Astrocyte (in vitro differentiated cells and primary cell): ENCODE measurements at regions not wholly inside any gene's neighbourhood (a gene's known extent, or its start where the extent isn't known, plus 50 kb on each side); places are given as distances from the start of the nearest gene placed in this dataset.

Experiments used
- DNase-seq: peaks from one replicate; pipeline ENCODE4 v3.0.0-alpha.2; 2010; ENCODE audit warnings: low read depth
- FAIRE-seq: peaks from 2 replicates; lab custom pipeline; 2011; peaks lifted over from hg19 to GRCh38; lab: Jason Lieb, UNC
- H2AFZ ChIP-seq: 2 replicates; pipeline ENCODE4 v1.6.0; 2012; ENCODE audit warnings: low read depth, low read length, inconsistent platforms
- H3K27ac ChIP-seq: 2 replicates; pipeline ENCODE4 v1.5.1; 2011; ENCODE audit warnings: low read depth, low read length, inconsistent platforms
- H3K27me3 ChIP-seq: 2 replicates; pipeline ENCODE4 v1.6.0; 2011; ENCODE audit warnings: low read length, inconsistent platforms; ENCODE audit not compliant: insufficient read depth
- H3K36me3 ChIP-seq: 2 replicates; pipeline ENCODE4 v1.5.1; 2011; ENCODE audit warnings: low read length, inconsistent platforms; ENCODE audit not compliant: insufficient read depth
- H3K4me1 ChIP-seq: 2 replicates; pipeline ENCODE4 v1.5.1; 2011; ENCODE audit warnings: low read length, inconsistent platforms; ENCODE audit not compliant: insufficient read depth
- H3K4me2 ChIP-seq: 2 replicates; pipeline ENCODE4 v1.6.0; 2012; ENCODE audit warnings: low read length, inconsistent platforms
- H3K4me3 ChIP-seq: 2 replicates; pipeline ENCODE4 v1.5.1; 2011; ENCODE audit warnings: low read depth, mild to moderate bottlenecking, low read length, inconsistent platforms; ENCODE audit not compliant: insufficient read depth
- H3K79me2 ChIP-seq: 2 replicates; pipeline ENCODE4 v1.6.0; 2012; ENCODE audit warnings: mild to moderate bottlenecking, low read length, inconsistent platforms; ENCODE audit not compliant: insufficient read depth
- H3K9ac ChIP-seq: 2 replicates; pipeline ENCODE4 v1.6.0; 2012; ENCODE audit warnings: mild to moderate bottlenecking, low read length, inconsistent platforms
- H3K9me3 ChIP-seq: 2 replicates; pipeline ENCODE4 v1.5.1; 2012; ENCODE audit warnings: low read depth, mild to moderate bottlenecking, low read length, inconsistent platforms; ENCODE audit not compliant: insufficient read depth
- H4K20me1 ChIP-seq: 2 replicates; pipeline ENCODE4 v1.6.0; 2012; ENCODE audit warnings: low read length, inconsistent platforms; ENCODE audit not compliant: insufficient read depth
- H3K27ac Mint-ChIP-seq: one replicate; pipeline ENCODE4 v1.8.0; 2021; ENCODE audit warnings: mild to moderate bottlenecking, mixed read lengths; ENCODE audit not compliant: unreplicated experiment
- H3K27me3 Mint-ChIP-seq: one replicate; pipeline ENCODE4 v1.8.0; 2021; ENCODE audit warnings: low read depth, mixed read lengths; ENCODE audit not compliant: unreplicated experiment
- H3K36me3 Mint-ChIP-seq: one replicate; pipeline ENCODE4 v1.8.0; 2021; ENCODE audit warnings: low read depth, mixed read lengths; ENCODE audit not compliant: unreplicated experiment
- H3K4me1 Mint-ChIP-seq: one replicate; pipeline ENCODE4 v1.8.0; 2021; ENCODE audit warnings: low read depth, mixed read lengths; ENCODE audit not compliant: unreplicated experiment
- H3K4me3 Mint-ChIP-seq: one replicate; pipeline ENCODE4 v1.8.0; 2021; ENCODE audit warnings: mild to moderate bottlenecking, moderate library complexity, mixed read lengths; ENCODE audit not compliant: unreplicated experiment
- H3K9me3 Mint-ChIP-seq: one replicate; pipeline ENCODE4 v1.8.0; 2021; ENCODE audit warnings: mild to moderate bottlenecking, mixed read lengths; ENCODE audit not compliant: unreplicated experiment
- EZH2 ChIP-seq: IDR thresholded peaks from 2 replicates; pipeline ENCODE4 v1.6.1; 2012; ENCODE audit warnings: mild to moderate bottlenecking, low read length, inconsistent platforms; ENCODE audit not compliant: insufficient read depth
- TF ChIP-seq, protein P1 (sequence below): IDR thresholded peaks from 2 replicates; pipeline ENCODE4 v1.5.1; 2011; ENCODE audit warnings: low read depth, mild to moderate bottlenecking, inconsistent platforms, low read length, moderate library complexity; ENCODE audit not compliant: insufficient read depth

DNA sequence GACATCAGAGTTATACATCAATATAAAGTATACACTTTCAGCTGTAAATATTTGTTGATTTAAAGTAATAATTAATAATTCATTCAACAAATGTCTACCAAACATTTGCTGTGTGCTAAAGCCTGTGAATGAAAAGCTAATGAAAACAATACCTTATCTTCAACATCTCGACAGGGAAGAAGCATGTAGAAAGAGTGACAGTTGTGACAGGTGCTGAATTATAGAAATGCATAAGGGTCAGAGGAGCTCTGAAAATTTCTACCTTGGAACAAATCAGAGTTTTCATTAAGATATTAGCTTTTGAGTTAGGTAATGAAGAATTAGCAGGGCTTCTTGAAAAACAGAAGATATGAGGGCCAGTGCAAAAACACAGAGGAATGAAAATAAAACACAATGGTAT is 739.2 kb downstream of the VGLL3 start:
- H3K27me3 ChIP-seq: no peaks in the 10 kb centered on the region
- no peaks in the 10 kb centered on the region for H3K36me3 Mint-ChIP-seq
- H3K27ac ChIP-seq: no peak overlapping the region
- H3K9ac ChIP-seq: no peak overlapping the region
- DNase-seq (no peak), FAIRE-seq (no peak)
- H3K36me3 ChIP-seq: no peaks in the 10 kb centered on the region
- no peak overlapping the region for H3K27ac Mint-ChIP-seq
- no peaks in the 10 kb centered on the region for H4K20me1 ChIP-seq
- no peaks in the 10 kb centered on the region for H3K4me1 ChIP-seq
- H2AFZ ChIP-seq: no peak overlapping the region
- H3K4me1 Mint-ChIP-seq: no peaks in the 10 kb centered on the region
- no peaks in the 10 kb centered on the region for H3K9me3 ChIP-seq
- no peak overlapping the region for H3K4me2 ChIP-seq
- no peaks in the 10 kb centered on the region for H3K79me2 ChIP-seq
- TF ChIP-seq EZH2: no peak
- TF ChIP-seq, protein P1, sequence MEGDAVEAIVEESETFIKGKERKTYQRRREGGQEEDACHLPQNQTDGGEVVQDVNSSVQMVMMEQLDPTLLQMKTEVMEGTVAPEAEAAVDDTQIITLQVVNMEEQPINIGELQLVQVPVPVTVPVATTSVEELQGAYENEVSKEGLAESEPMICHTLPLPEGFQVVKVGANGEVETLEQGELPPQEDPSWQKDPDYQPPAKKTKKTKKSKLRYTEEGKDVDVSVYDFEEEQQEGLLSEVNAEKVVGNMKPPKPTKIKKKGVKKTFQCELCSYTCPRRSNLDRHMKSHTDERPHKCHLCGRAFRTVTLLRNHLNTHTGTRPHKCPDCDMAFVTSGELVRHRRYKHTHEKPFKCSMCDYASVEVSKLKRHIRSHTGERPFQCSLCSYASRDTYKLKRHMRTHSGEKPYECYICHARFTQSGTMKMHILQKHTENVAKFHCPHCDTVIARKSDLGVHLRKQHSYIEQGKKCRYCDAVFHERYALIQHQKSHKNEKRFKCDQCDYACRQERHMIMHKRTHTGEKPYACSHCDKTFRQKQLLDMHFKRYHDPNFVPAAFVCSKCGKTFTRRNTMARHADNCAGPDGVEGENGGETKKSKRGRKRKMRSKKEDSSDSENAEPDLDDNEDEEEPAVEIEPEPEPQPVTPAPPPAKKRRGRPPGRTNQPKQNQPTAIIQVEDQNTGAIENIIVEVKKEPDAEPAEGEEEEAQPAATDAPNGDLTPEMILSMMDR: no peak
- no peak overlapping the region for H3K4me3 ChIP-seq
- no peak overlapping the region for H3K4me3 Mint-ChIP-seq
- no peaks in the 10 kb centered on the region for H3K9me3 Mint-ChIP-seq
- no peaks in the 10 kb centered on the region for H3K27me3 Mint-ChIP-seq

DNA sequence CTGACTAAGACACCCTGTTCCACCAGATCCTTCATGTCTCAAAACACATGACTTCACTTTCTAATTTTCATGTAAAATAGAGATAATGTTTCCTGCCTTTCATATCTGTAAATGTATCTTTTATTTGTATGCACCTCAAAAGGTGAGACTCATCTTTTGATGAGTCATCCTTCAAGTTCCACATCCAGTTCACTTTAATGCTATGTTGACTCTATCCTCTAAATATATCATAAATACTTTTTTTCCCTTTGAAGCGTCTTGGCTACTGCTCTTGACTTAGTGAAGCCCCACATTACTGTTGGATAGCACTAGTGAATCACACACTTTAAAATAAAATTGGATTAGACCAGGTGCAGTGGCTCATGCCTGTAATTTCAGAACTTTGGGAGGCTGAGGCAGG is 741.1 kb downstream of the VGLL3 start:
- H3K79me2 ChIP-seq: no peaks in the 10 kb centered on the region
- Mint-ChIP-seq H3K9me3 (no peaks in the 10 kb centered on the region), H3K27me3 (no peaks in the 10 kb centered on the region), H3K4me1 (no peaks in the 10 kb centered on the region), H3K36me3 (no peaks in the 10 kb centered on the region), H3K4me3 (no peak overlapping the region), H3K27ac (no peak overlapping the region)
- no peaks in the 10 kb centered on the region for H3K9me3 ChIP-seq
- TF ChIP-seq, protein P1: no peak
- no peak for TF ChIP-seq EZH2
- no peak overlapping the region for H2AFZ ChIP-seq
- no peaks in the 10 kb centered on the region for H3K27me3 ChIP-seq
- DNase-seq (no peak), FAIRE-seq (no peak)
- H3K9ac ChIP-seq: no peak overlapping the region
- no peaks in the 10 kb centered on the region for H3K4me1 ChIP-seq
- H3K36me3 ChIP-seq: no peaks in the 10 kb centered on the region
- no peak overlapping the region for H3K4me3 ChIP-seq
- H4K20me1 ChIP-seq: no peaks in the 10 kb centered on the region
- no peak overlapping the region for H3K27ac ChIP-seq
- no peak overlapping the region for H3K4me2 ChIP-seq

DNA sequence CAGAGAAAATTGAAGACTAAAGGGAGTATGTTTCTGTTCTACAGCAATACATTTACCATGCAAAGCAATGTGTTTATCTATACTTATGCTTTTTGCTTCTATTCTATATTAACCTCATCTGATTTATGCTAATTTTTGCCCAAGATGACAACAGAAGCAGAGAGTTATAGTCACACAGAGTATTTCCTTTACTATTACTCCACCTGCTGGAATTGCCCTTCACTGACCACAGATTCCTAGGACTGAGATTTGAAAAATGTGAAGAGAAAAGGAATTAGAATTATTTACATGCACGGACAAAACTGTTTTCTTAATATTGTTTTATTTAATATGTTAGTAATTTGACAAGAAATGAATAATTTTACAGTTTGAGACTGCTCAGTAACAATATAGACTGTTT is 745.6 kb downstream of the VGLL3 start:
- H3K4me3 Mint-ChIP-seq: no peak overlapping the region
- no peak for FAIRE-seq
- H3K79me2 ChIP-seq: no peaks in the 10 kb centered on the region

More for the DNA sequence above, 745.6 kb downstream of the VGLL3 start:
- Histone ChIP-seq H2AFZ (no peak overlapping the region), H3K9ac (no peak overlapping the region), H3K36me3 (no peaks in the 10 kb centered on the region), H3K27ac (no peak overlapping the region), H4K20me1 (no peaks in the 10 kb centered on the region), H3K4me3 (no peak overlapping the region), H3K4me2 (no peak overlapping the region), H3K27me3 (no peaks in the 10 kb centered on the region), H3K9me3 (no peaks in the 10 kb centered on the region), H3K4me1 (no peaks in the 10 kb centered on the region)
- no peak for DNase-seq
- Mint-ChIP-seq H3K27ac (no peak overlapping the region), H3K36me3 (no peaks in the 10 kb centered on the region), H3K27me3 (no peaks in the 10 kb centered on the region), H3K9me3 (no peaks in the 10 kb centered on the region), H3K4me1 (no peaks in the 10 kb centered on the region)
- no peak for TF ChIP-seq EZH2
- TF ChIP-seq, protein P1: peak; percentile 30
